PC-9 (cell line): ENCODE measurements at regions not wholly inside any gene's neighbourhood (a gene's known extent, or its start where the extent isn't known, plus 50 kb on each side); places are given as distances from the start of the nearest gene placed in this dataset.

Experiments used
- CTCF ChIP-seq: fragments of 200-600 bp; sonication (generic); conservative IDR thresholded peaks from 2 replicates; pipeline ENCODE4 v1.6.1; 2017; ENCODE audit warnings: mixed run types, antibody characterized with exemption, mild to moderate bottlenecking, moderate library complexity
- EZH2 ChIP-seq: fragments of 200-600 bp; sonication (generic); IDR thresholded peaks from 2 replicates; pipeline ENCODE4 v1.8.0; 2017; ENCODE audit warnings: antibody characterized with exemption, low read depth

- TF ChIP-seq CTCF (no peak), EZH2 (no peak)
These were observed 144.4 kb downstream of the GLUD2 start for GRCh38 chrX:121191779-121192178.
